Glomerular visceral epithelial cell (primary cell): ENCODE measurements at regions not wholly inside any gene's neighbourhood (a gene's known extent, or its start where the extent isn't known, plus 50 kb on each side); places are given as distances from the start of the nearest gene placed in this dataset.

Experiments used
- DNase-seq: peaks from one replicate; pipeline ENCODE4 v3.0.0-alpha.2; 2016; ENCODE audit errors: extremely low spot score

DNA sequence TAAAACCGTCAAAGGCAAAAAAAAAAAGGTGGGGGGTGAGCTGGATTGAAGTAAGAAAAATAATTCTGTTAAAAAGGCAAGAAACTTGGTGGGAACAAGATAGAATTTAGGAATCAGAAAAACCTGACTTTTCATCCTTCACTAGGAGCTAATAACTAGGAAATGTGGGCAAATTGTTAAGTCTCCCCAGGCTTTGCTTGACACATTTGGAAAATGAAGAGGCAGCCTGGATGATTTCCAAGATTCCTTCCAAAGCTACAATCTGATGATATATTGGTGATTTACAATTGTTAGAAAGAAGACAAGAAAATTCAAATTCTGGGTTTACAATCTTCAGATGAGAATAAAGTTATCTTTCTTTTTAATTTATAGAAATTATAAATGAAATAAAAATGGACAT is 1062.5 kb downstream of the ADGRL3 start:
- DNase-seq, result no peak

DNA sequence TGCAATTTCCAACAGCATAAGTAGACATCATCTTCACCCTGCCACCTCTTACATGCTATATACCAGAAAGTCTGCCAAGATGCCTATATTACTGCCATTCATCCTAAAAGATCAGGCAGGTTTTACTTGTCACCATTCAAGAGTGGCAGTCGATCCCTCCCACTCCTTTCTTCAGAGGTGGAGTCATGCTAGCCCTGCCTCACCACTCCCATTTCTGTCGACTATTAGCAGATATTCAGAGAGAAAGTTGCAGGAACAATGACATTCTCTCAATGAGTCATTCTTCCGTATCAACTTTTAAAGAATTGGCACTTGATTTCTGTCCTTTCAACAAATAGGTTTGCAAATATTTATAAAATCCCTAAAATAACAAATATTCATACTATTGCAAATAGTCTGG is 1060.1 kb downstream of the ADGRL3 start:
- DNase-seq, result no peak

DNA sequence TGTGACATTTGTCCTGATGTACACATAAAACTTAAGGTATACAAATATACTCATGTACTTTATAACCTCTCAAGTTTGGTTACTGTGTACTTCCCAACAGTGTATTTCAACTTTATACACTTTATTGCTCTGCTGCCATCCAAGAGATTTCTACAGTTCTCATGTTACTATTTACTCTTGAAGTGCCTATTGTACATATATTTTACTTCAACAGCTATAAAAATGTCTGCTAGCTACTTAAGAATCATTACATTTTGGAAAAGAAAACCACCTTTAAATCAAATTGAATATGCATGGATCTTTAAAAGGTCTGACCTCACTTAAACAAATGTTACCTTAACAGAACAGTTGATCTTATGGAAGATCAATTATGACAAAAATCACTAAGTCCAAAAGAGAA is 1056.4 kb downstream of the ADGRL3 start:
- DNase-seq, result no peak

DNA sequence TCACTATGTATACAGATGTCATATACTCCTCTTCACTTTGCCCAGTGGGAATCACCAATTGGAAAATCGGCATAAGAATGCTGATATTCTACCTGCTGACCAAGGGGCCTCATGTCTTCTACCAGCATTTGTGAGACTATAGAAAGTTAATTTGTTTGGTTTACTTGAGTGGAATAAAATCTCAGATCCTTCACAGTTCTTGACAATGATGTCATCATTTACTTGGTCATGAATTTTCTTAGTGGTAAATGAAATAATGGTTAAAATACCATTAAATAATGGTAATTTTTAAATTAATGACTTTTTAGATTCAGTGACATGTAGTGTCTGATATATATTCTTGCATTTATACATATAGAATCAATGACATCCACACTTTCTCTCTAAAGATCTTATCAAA is 1052.6 kb downstream of the ADGRL3 start:
- DNase-seq, result no peak

DNA sequence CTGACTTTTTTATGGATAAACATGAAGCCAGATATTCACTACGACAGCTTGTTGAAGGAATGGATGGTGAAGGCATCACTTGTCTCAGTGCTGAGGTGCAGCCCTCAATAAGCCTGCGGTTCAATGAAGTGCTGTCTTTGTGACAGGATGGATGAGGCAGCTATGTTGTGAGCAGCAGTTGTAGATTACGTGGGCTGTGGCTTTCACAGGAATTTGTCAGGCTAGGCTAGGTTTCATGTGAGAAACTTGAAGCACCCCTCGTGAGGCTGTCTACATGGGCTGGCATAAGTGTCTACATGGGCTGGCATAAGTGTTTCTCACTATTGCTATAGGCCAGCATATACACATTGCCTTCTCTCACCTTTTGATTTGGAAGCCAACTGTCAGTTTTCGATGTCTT is 1050.0 kb downstream of the ADGRL3 start:
- DNase-seq, result peak; percentile 7

DNA sequence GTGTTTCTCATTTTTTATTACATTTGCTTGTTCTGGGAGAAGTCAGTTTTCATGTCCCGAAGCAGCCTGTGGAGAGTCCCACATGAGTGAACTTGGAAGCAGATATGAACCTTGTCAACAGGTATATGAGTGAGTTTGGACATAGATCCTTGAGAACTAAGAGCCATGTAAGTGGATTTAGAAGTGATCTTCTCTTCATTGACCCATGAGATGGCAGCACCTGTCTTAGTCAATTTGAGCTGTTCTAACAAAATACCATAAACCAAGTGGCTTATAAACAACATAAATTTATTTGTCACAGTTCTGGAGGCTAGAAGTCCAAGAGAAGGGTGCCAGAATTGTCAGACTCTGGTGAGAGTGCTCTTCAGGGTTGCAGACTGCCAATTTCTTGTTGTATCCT is 1043.8 kb downstream of the ADGRL3 start:
- no peak for DNase-seq

DNA sequence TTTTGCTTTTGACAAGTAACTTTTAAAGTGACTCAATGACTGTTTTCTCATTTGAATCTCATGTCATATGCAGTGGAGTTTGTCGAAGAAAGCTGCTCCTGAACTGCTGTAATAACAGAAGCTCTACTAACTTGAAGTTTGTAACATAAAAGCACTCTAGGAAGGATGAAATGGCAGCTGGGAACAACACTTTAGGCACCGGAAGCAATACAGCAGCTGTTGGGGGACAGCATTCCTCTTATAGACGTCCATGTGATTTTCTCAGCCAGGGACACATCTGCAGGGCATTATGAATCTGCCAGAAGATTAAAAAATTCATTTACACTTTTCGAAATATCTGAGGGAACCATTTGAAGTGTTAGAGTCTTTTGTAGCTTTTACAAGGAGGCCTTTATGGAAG is 1035.8 kb downstream of the ADGRL3 start:
- no peak for DNase-seq

DNA sequence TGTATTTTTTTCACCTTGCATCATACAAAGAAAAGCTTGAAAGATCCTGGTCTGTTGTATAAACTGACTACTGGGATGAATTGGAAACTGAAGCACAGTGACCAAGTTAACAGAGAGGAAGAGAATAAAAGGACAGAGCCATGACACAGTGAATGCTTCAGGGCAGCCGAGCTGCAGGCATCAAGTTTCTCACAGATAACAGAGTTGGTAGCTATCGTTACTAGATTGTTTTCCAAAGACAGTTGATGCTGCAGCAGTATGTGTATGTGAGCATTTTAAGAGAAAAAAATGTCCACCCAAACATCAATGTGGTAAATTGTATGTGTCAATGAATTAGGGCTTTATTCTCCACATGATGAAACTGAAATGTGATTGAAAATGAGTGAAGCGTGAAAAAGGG is 1032.7 kb downstream of the ADGRL3 start:
- no peak for DNase-seq

DNA sequence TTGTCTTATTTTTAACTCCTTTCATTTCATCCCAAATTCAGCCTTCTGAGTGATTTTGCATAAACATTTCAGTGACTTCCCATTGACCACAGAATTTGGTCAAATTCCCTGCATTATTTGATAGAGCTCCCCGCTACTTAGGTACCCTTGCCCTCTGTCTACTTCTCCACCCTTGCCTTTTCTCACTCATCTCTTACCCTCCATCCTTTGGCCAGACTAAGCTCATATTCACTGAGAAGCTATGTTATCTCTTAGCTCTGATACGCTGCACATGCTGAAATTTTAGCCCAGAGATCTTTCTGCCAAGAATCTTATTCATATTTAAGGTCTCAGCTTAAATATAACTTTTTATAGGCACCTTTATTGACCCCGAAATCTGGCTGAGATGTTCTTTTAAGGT is 1031.9 kb downstream of the ADGRL3 start:
- no peak for DNase-seq

DNA sequence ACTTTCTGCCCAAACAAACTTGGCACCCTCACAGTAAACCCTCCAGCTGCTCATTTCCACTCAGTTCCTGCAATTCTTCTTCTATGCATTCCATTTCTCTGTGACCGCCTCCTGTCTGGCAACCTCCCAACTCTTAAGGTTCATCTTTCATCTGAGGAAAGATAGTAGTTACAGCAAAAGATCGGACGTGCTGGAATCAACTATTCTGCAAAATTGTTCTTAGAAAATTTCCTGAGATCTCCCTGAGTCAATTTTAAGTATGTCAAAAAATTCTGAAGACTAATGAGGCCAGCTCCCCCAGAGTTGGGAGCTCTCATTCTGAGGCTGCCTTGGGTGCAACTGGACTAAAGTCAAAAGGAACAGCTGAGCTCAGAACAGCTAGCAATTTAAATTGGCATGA is 1026.0 kb downstream of the ADGRL3 start:
- DNase-seq, result peak; percentile 4

DNA sequence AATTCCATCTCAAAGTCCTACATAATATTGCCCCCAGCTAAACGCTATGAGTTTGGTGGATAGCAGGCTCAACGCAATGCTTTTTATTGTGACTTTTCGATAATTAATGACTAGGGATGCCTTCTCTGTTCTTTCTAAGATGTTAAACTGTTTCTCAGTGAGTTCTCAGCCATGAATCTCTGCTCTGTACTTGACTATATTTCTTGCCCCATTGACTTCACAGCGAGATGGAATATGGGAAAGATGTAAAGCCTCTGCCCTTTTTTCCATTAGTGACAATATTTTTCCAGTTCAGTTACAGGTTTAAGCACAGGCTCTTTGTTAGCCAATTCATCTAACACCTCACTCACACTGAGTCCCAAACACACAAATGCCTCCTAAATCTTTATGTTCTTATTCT is 1022.0 kb downstream of the ADGRL3 start:
- no peak for DNase-seq

DNA sequence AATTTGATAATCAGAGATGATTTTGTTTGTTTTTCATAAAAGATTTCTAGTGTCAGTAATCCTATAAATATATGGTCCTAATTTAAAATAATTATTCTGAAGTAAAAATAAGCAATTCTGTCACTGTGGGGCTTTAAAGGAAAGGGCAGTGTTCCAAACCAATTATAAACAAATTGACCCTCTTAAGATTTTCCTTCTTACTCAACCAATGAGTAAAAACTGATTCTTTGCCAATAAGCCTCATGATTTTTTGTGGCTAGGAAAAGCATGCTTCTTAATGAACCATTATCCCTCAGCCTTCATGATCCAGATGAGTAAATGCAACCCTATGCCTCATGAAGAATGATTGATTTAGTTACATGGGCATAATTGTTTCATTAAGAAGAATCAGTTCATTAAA is 1010.4 kb downstream of the ADGRL3 start:
- DNase-seq, result no peak

DNA sequence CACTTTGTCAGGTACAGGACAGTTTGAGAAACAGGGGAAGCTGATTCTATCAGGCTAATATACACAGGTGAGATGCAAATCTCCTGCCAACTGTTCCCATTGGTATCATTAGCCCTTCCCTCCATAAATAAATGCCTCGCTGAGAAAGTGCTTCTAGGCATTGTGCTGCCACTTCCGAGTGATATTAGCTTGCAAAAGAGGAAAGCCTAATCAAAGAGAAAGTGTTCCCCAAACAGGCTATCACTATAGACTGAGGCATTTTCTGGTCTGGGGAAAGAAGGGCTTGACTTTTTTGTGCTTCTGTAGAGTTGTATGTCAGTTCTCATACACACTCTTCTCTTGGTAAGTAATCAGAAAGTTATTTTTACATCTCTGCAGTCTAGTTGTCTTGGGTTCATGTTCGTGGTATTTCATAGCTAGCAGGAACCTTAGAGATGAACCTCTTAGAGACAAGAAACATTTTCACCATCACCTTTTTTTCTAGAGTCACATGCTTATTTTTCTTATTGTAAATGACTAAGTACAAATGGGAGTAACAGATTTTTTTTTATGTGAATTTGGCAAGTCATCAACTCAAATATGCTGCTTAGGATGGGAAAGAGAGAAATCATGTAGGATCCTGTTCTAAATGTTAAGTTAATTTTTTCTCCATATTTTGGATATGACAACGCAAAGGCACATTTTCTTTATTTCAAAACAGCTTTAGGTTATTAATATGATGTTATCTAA is 1009.8 kb downstream of the ADGRL3 start:
- no peak for DNase-seq

DNA sequence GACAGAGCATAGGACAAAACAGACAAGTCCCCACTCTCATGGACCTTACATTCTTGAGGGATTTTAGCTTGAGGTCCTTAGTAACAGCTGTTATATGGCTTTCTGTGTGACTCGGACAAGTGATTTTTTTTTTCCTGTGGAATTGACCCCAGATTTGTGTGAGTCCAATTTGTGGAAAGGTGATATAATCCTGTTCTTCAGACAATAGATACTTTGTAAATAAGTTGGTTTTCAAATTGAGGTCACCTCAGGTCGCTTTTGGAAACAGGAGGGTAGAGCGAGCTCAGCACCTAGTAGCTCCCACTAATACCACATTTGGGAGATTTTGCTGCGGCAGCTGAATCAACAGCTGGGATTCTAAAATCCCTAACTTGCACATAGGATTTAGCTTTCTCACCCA is 1008.8 kb downstream of the ADGRL3 start:
- no peak for DNase-seq

DNA sequence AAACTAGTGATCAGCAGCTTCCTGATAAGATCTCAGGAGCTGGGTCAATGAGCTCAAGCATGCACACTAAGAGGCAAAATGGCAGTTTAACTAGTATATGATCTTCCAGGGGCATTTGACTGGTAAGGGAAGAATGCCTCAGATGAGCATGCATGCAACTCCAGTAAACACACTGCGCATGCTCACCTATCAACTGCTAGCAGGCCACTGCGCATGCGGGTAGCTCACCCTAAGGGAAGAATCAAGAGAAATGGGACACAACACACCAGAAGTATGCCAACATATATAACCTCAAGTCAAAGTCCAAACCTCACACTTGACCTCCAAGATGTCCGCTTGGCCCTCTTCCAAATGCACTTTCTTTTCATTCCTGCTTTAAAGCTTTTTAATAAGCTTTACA is 1004.0 kb downstream of the ADGRL3 start:
- no peak for DNase-seq

DNA sequence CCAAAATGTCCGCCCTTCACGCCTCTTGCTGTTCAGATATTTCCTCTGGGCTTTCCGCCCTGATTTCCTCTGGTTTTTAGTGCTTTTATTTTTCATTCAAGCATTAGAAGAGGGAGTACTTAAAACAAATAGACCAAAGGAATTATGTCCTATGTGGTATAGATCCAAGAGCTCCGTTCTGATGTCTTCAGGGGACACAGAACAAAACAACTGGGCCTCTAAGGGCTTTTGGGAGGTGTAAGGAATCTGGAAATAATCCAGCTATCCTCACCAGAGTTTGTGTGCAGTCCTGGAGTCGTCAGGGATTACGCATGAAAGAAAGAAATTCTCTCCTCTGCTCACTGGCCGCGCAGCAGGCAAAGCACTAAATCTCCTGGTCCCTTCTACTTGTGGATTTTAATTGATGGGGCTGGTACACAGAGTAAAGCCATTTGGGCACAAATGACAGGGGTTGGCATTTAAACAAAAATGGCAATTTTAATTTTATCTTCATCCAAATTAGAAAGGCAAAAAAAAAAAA is 999.2 kb downstream of the ADGRL3 start:
- DNase-seq, result no peak

DNA sequence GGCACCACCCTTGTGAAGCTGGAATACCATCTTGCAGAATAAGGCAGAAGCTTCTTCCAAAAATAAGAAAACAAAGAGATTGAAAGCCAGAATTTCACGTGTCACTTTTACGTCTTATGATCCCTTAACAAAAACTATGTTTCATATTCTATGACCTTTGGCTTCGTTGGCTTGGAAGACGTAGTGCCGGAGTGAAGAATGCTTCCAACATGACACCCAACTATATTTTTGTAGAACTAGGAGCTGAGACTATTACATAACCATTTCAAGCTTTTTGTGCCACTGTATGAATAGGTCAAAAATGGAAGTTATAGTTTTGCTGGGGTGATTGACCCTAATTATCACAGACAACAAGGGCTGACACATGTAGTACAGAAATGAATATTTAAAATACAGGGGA is 996.2 kb downstream of the ADGRL3 start:
- DNase-seq, result no peak

DNA sequence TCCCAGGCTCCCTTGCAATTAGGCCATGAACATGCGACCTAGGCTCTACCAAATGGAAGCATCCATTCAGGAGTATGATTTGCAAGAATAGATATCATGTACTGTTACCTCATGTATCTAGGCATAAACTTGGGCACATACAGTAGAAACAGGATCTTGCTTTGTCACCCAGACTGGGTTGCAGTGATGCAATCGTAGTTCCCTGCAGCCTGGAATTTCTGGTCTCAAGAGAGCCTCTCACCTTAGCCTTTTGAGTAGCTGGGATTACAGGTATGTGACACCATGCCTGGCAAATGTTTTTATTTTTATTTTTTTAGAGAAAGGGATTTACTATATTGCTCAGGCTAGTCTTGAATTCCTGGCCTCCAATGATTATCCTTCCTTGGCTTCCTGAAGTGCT is 994.2 kb downstream of the ADGRL3 start:
- DNase-seq, result no peak

DNA sequence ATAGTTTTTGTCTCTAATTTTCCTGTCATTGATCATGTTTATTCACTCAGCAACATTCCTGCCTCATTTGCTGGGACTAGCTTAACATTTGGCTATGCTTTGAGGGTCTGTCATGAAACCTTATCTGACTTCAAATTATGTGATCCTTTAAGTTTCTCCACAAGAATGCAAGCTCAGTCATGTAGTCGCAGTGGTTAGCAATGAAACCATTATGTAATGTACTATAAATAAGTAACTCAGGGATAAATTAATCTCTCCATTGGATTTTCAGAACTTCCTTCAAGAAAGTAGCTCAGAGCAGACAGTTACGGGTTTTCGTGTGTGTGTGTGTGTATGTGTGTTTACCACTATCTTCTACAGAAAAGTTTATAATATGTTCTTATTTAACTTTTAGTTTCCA is 993.6 kb downstream of the ADGRL3 start:
- peak; percentile 26 for DNase-seq

DNA sequence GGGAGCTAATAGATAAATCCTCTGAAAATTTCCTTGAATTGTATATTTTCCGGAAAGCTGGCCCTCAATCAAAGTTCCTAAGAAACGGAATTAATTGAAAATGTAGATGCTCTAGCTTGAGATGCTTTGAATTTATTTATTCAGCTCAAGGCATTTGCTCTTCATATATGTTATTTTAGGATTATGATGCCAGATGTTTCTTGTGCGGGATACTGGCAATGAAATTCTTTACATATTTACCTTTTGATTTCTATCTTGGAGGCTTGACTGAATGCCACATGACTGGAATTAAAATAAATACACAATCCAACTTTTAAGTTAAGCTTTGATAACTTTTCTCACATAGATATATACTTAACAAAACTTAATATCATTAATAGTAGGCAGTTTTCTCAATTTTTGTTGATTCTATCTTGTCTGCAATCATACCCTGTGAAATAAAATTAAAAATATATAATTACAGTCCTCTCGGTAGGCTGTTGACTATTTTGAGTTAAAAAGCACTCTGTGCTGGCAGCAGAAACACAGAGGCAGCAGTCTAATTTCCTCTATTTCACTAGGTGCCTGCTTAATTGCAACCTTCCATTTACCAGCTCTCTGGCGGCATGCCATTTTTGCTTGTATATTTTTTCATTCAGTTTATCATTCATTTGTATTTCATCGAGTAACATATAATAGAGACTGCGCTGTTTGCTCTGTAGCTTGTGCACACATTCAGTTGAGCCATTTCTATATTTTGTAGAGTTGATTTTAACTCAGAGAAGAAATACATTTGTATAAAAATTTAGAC is 991.5 kb downstream of the ADGRL3 start:
- DNase-seq, result no peak

DNA sequence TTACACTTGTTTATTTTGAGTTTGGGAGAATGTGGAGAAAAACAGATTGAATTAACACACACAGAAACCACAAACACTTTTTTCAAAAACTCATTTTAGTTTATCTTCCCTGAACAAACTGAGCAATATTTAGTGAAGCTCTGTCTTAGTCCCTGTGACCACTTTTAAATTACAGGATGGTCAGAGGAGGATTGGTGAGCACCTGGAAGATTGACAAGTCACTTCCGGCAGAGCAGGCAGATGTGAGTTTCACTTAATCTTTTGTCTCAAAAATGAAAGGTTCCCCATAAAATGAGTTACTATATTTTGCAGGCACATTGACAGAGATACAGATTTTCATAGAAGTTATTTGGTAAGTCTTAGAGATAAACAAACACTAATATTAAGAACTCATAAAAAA is 970.1 kb downstream of the ADGRL3 start:
- DNase-seq, result no peak

DNA sequence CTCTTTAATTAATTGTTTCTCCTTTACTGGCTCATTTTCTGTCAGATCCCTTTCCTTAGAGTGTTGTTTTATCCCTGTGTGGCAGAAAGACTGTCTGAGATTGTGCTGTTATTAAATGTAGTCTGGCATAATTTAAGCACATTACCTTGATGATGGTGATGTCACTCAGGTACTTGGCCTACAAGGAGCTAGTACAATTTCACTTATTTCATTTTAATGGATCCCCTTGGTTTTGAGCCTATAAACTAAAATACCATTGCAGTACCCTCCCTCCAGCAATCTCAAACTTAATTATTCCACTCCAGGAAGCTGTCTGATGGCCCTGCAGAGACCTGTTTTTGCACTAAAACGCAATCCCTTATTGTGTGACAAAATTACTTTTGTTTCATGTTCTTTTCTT is 968.6 kb downstream of the ADGRL3 start:
- no peak for DNase-seq

DNA sequence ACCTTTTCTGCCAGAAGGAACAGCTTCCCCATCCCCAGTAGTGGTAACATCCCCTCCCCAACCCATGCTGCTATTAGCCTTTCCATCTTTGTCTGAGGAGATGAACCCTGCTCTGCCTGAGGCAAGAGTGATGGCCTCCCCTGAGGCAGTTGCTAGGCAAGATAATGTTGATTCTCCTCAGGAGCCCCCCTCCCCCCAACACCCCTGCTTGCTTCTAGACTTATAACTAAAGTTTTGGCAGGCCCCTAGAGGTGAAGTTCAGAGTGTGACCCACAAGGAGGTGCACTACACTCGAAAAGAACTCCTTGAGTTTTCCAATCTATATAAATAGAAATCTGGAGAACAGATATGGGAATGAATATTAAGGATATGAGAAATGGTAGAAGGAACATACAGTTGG is 962.5 kb downstream of the ADGRL3 start:
- no peak for DNase-seq
